IPS DF 4.7 (cell line): ENCODE measurements at regions not wholly inside any gene's neighbourhood (a gene's known extent, or its start where the extent isn't known, plus 50 kb on each side); places are given as distances from the start of the nearest gene placed in this dataset.
"Not testable (repeated sequence)": the region's sequence is repeated elsewhere in the genome, so short reads cannot be mapped to it uniquely, and the experiment has no call there.

Source experiments
- DNase-seq: peaks from one replicate; pipeline ENCODE4 v3.0.0-alpha.2; 2013; ENCODE audit warnings: low spot score; ENCODE audit errors: extremely low read depth

DNA sequence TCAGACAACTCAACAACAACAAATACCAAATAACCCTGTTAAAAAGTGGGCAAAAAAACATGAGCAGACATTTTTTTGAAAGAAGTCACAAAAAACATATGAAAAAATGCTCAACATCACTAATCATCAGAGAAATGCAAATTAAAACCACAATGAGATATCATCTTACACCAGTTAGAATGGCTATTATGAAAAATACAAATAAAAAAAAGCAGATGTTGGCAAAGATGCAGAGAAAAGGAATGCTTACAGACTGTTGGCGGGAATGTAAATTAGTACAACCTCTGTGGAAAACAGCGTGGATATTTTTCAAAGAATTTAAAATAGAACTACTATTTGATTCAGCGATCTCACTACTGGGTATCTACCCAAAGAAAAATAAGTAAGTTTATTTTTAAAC is 114.0 kb downstream of the SLC38A4 start:
- no peak for DNase-seq

GRCh38 chr12:46710125-46710743 is 115.6 kb downstream of the SLC38A4 start:
- DNase-seq: no peak

DNA sequence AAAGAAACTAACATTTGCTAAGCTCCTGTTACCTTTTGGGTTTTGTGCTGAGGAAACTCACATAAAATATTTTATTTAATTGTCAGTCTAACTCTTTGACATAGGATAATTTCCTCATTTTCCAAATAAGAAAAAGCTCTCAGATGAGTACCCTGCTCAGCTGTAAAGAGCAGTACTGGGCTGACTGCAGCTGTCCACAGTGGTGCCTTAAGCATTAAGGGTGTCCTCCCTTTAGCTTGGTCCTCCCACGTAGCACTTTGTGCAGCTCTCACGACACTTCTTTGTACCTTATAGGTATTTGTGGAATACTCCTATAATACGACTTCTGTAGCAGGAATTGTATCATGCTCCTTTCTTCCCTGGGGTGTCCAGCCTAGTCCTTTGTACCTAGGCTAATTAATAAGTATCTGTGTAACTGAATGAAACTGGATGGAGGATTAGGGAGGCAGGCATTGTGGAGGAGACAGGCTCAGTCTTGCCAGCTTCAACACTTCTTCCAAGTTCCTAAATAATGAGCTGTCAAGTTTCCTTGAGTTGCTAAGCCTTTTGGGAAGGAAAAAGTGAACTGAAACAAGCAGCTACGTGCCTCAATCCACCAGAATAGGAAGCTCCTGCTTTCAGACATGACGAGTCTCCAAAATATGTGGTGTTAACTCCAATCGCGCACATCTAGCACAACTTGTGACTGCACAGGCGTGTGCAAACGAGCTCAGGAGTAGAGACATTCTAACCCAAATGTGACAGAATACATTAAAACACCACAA is 123.0 kb downstream of the SLC38A4 start:
- DNase-seq: no peak

DNA sequence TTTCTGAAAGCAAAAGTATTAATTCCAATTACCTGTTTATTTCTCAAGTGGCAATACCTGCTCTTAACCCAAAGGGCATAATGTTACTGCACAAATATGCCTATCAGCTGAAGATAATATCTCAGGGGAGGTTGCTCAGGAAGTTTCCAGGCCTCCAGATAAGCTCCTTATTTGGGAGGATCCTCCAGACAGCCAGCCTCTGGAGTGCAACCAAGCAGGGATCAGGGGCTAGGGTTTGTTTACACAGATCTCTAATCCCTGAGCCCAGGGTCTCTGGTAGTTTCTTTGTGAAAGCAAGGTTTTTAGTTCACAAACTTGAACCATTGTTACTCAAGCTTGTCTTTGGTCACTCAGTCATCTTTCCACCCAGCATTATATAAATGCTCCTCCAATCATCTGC is 124.4 kb downstream of the SLC38A4 start:
- DNase-seq: no peak

DNA sequence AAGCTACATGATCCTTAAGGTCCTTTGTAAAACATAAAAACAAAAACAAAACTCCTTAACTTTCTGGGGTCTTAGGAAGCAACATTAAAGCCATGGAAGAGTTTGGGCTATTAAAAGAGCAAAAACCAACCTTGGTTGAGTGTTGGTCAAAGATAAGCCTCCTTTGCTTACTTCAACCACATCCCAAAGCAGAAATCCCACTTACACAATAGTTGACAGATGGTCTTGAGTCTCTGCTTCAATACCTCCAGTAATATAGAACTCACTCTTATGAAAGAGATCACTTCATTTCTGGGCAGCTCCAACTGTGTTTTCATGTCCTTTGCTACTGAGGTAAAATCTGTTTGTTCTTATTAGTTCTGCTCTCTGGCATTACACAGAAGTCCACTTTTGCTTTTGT is 125.8 kb downstream of the SLC38A4 start:
- DNase-seq: no peak

DNA sequence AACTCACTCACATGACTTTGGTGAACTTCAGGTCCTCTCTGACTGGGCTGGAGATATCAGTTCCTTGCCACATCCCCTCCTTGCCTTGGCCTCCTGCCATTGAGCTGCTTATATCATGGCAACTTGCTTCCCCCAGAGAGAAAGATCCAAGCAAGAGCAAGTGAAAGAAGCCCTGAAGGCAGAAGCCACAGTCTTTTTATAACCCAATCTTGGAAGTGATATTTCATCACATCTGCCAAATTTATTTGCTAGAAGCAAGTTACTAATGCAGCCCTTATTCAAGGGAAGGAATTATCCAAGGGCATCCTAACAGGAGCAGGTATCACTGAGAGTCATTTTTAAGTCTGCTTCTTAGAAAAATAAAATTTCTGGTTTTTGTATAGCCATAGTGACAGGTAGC is 127.8 kb downstream of the SLC38A4 start:
- no peak for DNase-seq

DNA sequence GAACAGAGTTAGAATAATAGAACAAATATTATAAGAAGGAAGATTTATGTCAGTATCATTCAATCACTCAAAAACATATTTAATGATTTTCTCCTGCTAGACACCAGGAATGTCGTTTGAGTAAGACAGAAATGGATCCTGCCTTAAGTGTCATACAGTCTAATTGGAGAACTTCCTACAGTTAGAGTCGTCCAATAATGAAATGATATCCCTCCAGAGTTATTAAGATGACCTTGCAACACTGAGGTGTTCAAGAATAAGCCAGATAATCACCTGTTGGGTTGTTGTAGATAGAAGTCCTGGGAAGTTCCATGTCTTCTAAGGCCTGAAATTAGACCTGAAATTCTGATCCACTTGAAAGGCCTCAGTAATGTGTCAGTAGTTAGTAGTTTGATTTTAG is 132.3 kb downstream of the SLC38A4 start:
- no peak for DNase-seq

- no peak for DNase-seq
These were observed 132.8 kb downstream of the SLC38A4 start for GRCh38 chr12:46693034-46693433.

GRCh38 chr12:46692606-46693005 is 133.2 kb downstream of the SLC38A4 start:
- DNase-seq: no peak

- DNase-seq: no peak
These were observed 139.4 kb downstream of the SLC38A4 start for GRCh38 chr12:46686267-46686942.

GRCh38 chr12:46684243-46684642 is 141.6 kb downstream of the SLC38A4 start:
- not testable (repeated sequence) for DNase-seq

DNA sequence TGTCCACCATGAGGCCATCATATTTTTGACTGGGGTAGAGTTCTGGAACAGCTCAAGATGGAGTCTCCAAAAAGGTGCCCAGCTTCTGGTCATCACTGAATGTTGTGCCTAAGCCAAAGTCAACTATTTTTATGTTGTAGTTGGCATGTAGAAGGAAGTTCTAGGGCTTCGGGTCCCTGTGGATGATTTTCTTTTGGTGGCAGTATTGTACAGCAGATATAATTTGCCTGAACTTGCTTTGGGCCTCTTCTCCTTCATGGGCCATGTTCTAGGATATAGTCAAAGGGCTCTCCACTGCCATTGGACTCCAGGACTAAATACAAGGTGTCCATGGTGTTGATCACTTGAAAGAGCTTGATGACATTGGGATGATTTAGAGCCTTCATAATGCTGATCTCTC is 143.6 kb downstream of the SLC38A4 start:
- DNase-seq: no peak

- no peak for DNase-seq
These were observed 145.3 kb downstream of the SLC38A4 start for GRCh38 chr12:46680506-46680905.

GRCh38 chr12:46679754-46680153 is 146.0 kb downstream of the SLC38A4 start:
- no peak for DNase-seq

GRCh38 chr12:46678426-46678825 is 147.4 kb downstream of the SLC38A4 start:
- no peak for DNase-seq

GRCh38 chr12:46677749-46678148 is 148.0 kb downstream of the SLC38A4 start:
- no peak for DNase-seq

GRCh38 chr12:46676797-46677520 is 148.8 kb downstream of the SLC38A4 start:
- no peak for DNase-seq

- DNase-seq: no peak
These were observed 149.4 kb downstream of the SLC38A4 start for GRCh38 chr12:46676396-46676795.

- no peak for DNase-seq
These were observed 150.1 kb downstream of the SLC38A4 start for GRCh38 chr12:46675736-46676135.

- DNase-seq: no peak
These were observed 151.0 kb downstream of the SLC38A4 start for GRCh38 chr12:46674800-46675199.

DNA sequence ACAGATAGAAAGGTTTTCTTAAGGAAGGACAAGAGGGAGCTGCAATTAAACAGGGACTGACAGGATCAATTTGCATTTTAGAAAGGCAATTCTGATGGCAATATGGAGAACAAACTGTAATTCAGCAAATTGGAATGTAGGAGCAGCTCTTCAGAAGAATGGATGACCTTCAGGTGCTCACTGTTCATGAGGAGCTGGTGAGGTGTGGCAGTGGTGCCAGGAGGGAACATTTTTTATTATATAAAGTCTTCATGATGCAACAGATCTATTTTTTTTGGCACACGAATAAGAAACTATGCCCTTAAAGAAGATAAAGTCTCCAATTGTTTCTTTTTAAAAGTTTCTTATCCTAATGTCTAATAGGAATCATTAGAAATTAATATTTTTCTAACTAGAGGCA is 151.7 kb downstream of the SLC38A4 start:
- no peak for DNase-seq

DNA sequence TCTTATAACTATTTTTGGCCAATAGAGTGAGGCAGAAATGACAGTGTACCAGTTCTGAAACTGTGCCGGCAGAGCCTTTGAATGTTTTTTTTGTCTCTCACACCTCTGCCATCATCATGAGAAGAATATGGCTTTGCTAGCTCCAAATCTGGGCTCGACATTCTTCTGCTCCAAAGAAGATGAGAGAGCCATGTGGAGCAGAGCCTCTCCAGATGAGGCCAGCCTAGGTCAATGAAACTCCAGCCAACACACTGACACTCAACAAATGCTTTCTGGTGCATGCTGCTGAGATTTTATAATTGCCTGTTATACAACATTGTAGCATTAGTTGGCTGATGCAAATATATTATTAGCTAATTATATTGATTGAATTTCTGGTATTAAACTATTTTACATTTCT is 154.7 kb downstream of the SLC38A4 start:
- DNase-seq: no peak
